Left ventricle myocardium superior (tissue), 1 donor: ENCODE measurements at regions not wholly inside any gene's neighbourhood (a gene's known extent, or its start where the extent isn't known, plus 50 kb on each side); places are given as distances from the start of the nearest gene placed in this dataset.

Source experiments
- ATAC-seq: fragments of 200-7000 bp; cut with Tn5 transposase; one replicate; pipeline ENCODE4 v1.9.1; 2020; ENCODE audit warnings: mild to moderate bottlenecking, moderate library complexity
- DNase-seq: peaks from one replicate; pipeline ENCODE4 v3.0.0-alpha.2; 2020
- intact Hi-C: fragments of 100-400 bp; cut with micrococcal nuclease; formaldehyde crosslinking; loops from one replicate; pipeline ENCODE4 v1.11.0; 2022
- donor health status: DM: no; HTN: yes; CAD: no; lungs with severe emphysema.

GRCh38 chr6:19968201-19968600, 131.0 kb downstream of the ID4 start:
- DNase-seq (no peak), ATAC-seq (no peak)
- intact Hi-C loops = no loop called here

- DNase-seq (no peak), ATAC-seq (no peak)
- intact Hi-C loops = no loop called here
Measured at GRCh38 chr6:19972221-19972620, 135.1 kb downstream of the ID4 start.

- intact Hi-C loops = no loop called here
- ATAC-seq = no peak
- no peak for DNase-seq
Measured at GRCh38 chr6:19976411-19977129, 139.4 kb downstream of the ID4 start.

DNA sequence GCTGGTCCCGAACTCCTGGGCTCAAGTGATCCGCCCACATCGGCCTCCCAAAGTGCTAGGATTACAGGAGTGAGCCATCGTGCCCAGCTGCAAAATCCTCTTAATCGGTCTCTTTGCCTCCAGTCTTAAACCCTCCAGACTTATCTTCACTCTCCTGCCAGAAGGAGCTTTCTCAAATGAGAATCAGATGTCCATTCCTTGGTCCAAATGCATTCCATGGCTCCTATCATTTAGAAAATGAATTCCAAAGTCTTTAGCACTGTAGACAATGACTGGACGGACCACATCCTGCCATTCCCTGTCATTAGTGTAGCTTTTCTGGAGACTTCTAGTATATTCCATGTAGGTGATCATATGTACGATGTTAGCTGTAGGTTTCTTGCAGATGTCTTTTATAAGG, 141.9 kb downstream of the ID4 start:
- DNase-seq (no peak), ATAC-seq (no peak)
- intact Hi-C loops = no loop called here

- DNase-seq = no peak
- intact Hi-C loops = no loop called here
- ATAC-seq = no peak
Measured at GRCh38 chr6:19979986-19980385, 142.8 kb downstream of the ID4 start.

GRCh38 chr6:19983374-19983773, 146.2 kb downstream of the ID4 start:
- intact Hi-C loops = no loop called here
- DNase-seq = no peak
- ATAC-seq = no peak

DNA sequence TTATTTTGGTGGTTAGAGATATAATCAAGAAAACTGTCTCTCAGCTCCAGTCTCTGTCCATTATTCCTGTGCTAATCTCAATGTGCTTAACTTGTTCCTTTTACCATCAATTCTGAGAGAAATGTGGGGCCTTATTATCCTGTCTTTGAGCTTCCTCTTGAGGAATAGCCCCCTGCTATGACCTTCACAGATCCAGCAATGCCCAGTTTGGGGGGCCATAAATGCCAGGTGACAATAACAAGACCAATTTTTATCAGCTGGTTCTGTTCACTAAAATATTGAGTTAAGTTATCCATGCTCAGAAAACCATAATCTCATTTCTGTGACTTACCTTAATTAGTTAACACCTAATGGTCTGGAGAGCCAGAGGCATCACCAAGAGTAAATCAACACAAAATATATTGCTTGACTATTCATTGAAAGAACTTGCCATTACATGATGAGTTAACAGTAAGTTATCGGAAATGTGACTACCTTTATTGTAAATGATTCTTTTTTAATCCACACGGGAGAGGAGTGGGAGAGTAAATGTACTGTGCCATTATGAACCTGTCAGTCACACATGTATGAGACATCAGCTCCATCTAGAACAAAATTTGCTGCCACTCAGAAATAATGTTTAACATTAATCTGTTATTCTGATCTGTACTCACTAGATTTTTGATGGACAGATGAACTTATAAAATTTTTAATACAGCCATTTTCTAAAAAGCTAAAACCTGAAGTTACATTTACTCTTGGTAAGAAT, 149.7 kb downstream of the ID4 start:
- DNase-seq (no peak), ATAC-seq (no peak)
- intact Hi-C loops = no loop called here

- intact Hi-C loops = no loop called here
- no peak for DNase-seq
- ATAC-seq = no peak
Measured at GRCh38 chr6:19988555-19988954, 151.4 kb downstream of the ID4 start.

DNA sequence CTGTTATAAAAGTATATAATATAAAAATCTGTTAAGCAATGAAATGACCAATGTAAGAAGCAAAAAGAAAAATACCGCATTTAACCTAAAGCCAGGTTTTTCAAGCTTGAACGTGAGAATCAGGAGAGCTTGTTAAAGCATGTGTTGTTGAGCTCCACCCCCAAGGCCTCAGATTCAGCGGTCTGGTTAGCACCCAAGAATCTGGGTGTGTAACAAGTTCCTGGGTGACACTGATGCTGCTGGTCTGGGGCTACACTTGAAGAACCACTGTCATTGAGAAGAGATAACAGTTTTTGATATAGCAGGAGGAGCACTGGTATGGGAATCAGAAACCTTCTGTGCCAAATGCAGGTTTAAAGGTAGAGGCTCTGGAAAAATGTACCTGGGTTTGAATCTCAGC, 154.0 kb downstream of the ID4 start:
- intact Hi-C loops = no loop called here
- DNase-seq (no peak), ATAC-seq (no peak)

GRCh38 chr6:19994909-19995308, 157.7 kb downstream of the ID4 start:
- intact Hi-C loops = no loop called here
- ATAC-seq = no peak

DNA sequence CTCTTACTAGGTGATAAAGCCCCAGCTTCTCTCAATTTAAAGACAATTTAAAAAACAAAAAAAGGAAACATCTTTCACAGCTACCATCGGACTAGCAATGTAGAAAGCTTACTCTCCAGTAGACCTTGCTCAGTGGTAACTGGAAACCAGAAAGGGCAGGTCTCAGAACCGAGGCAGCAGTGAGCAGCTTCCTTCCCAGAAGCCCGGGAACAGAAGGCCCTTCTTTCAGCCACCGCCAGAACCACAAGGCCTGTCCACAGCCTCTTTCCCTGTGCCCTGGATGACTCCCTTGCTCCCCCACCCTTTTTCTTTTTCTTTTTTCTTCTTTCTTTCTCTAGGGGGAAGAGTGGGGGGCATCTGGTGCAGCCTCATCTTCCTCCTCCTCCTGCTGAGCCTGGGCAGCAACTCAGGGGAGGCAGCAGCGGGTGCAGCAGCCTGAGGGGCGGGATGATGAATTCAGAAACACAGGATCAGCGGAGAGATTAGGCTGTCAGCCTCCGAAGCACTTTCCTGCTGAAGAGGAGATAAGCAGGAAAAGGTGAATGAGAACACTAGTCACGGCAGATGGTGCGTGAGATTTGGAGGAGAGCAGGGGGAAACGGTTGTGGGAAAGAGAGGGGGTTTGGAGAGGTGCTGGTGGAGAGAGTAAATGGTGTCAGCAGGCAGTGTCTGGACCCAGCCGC, 158.5 kb downstream of the ID4 start:
- intact Hi-C loops = no loop called here
- ATAC-seq (no peak), DNase-seq (no peak)

More at GRCh38 chr6:19994909-19995308, 157.7 kb downstream of the ID4 start:
- DNase-seq = no peak

DNA sequence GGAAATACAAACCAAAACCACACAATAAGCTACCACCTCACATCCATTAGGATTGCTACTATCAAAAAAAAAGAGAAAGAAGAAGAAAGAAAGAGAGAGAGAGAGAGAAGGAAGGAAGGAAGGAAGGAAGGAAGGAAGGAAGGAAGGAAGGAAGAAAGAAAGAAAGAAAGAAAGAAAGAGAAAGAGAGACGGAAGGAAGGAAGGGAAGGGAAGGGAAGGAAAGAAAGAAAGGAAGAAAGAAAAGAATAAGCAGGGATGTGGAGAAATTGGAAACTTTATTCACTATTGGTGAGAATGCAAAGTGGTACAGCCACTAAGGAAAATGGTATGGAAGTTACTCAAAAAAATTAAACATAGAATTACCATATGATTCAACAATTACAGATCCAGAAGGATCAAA, 159.9 kb downstream of the ID4 start:
- ATAC-seq = no peak
- intact Hi-C loops = no loop called here
- DNase-seq = no peak

DNA sequence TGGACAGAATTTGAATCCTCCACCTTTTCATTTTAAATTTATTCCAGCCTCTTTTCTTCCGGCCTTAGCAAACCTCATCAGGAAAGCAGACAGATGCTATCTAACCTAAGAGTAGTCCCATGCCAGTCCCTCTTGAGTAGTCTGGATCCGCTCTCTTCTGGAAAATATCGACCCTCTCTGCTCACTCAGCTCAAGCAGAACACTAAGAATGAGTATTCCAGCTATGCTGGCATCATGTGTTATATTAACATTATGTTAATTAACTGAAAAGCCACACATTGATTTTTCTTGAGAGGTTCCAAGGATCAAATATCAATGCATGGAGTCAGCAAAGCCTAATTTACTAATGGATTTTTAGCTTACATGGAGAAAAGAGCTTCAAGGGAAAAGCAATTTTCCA, 161.4 kb downstream of the ID4 start:
- intact Hi-C loops = no loop called here
- DNase-seq = no peak
- ATAC-seq = no peak

DNA sequence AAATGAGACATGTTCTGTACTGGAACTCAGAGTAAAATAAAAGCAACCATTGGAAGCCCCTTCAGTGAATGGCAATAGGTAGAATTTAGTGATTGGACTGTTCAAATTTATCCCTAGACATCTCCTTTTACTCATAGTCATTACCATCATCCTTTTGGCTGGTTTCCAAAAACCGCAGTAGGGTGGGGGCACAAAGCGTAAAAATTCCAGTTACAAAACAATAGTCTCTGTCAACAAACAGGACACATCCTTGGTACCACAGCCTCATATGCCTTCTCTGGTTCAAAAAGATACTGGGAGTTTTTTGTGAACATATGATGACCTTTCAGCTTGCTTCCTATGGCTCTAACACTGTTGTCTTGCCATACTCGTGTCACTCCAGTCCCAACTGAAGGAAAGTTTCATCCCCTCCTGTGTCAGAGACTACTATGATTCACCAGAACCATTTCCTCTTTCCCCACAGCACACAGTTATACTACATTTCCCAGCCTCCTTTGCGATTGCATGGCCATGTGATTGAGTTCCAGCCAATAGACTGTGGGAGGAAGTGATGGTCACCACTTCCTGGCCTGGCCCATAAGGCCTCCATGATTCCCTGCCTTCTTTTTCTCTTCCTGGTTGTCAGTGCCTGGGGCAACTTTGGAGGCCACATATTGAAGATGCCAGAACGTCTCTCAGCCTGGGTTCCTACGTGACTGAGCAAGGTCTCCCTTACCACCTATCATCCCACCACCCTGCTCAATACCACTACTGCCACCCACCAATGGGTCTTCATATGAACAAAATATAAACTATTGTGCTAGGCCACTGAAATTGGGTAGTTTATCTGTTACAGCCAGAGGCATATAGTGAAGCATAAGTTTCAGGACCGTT, 162.4 kb downstream of the ID4 start:
- intact Hi-C loops = no loop called here
- no peak for ATAC-seq
- no peak for DNase-seq

GRCh38 chr6:20001286-20001685, 164.1 kb downstream of the ID4 start:
- ATAC-seq = no peak
- intact Hi-C loops = no loop called here
- no peak for DNase-seq

DNA sequence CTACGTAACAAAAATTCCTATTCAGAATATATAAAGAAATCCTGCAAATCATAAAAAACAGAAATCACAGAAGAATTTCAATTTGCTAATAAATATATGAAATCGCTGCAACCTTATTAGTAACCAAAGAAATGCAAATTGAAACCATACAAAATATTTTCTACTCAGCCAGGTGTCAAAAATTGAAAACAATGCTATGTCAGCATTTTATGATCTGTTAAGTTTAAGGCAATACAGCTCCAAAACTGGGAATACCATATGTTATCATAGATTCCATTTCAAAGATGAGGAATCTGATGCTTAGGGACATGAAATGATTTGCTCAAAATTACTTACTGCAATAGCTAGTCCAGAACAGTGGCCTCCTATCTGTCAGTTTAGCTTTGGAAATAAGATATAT, 168.9 kb downstream of the ID4 start:
- ATAC-seq = no peak
- no peak for DNase-seq
- intact Hi-C loops = no loop called here

DNA sequence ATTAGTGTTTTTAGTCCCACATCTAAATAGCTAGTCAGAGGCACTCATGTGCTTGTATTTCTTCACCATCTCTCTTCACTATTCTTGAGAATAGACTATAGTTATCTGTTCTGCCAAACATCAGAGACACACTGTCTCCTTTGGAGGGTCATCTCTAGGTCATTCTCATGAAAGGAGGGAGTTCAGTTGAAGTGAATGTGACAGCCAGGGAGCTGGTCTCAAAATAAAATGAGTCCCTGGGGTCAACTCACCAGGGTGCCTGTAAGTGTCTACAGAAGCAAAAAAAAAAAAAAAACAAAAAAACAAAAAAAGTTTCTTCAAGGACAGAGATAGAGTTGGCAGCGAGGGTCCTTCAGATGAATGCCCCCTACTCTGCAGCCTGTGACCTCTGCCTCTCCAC, 171.0 kb downstream of the ID4 start:
- DNase-seq = no peak
- ATAC-seq = no peak
- intact Hi-C loops = no loop called here

DNA sequence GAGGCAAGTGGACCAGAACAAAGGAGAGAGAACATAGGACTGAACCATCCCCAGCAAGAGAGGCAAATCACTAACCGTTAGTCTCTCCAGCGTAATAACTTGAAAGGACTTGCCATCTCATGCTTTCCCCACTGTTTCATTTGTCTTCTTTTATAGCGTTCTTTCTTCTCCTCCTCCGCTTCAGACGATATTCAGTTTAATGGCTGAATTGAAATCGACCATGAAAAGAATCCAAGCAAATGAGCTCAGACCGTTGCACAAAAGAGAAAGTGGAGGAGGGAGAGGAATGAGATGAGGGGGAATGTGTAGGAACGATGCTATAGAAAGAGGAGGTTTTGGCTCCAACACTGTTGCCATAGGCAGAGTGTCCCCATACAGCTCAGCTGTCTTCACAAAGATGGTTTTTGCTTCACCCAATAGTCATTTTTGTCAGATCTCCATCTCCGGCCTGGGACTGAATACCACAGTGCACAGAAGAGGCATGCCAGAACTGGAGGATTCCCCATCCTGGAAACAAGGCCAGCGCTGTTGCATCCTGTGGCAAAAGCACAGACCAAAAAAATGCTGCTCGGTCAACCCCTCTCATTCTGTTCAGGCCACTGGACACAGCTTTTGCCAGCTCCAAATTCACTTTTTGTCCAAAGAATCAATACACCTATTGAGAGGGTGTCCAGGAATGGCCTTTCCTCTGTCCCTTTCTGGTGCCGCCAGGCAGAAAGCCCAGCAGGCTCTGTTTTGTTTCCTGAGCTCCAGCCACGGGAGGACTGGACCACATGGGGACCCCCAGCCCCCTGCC, 176.1 kb downstream of the ID4 start:
- no peak for DNase-seq
- no peak for ATAC-seq
- intact Hi-C loops = no loop called here

GRCh38 chr6:20014508-20014907, 177.3 kb downstream of the ID4 start:
- intact Hi-C loops = no loop called here
- ATAC-seq (no peak), DNase-seq (no peak)
